Keratinocyte (primary cell): ENCODE measurements at regions not wholly inside any gene's neighbourhood (a gene's known extent, or its start where the extent isn't known, plus 50 kb on each side); places are given as distances from the start of the nearest gene placed in this dataset.

Experiments
- DNase-seq: peaks from one replicate; pipeline ENCODE4 v3.0.0-alpha.2; 2011; ENCODE audit warnings: low read depth, missing footprints, low spot score
- FAIRE-seq: peaks from 2 replicates; lab custom pipeline; 2011; peaks lifted over from hg19 to GRCh38; lab: Jason Lieb, UNC
- H2AFZ ChIP-seq: 2 replicates; pipeline ENCODE4 v1.6.0; 2012; ENCODE audit warnings: low read length, control low read depth, inconsistent platforms; ENCODE audit not compliant: control insufficient read depth
- H3K27ac ChIP-seq: 2 replicates; pipeline ENCODE4 v1.5.1; 2011; ENCODE audit warnings: low read length; ENCODE audit not compliant: control insufficient read depth, insufficient read depth
- H3K27me3 ChIP-seq: 3 replicates; pipeline ENCODE4 v1.6.0; 2011; ENCODE audit warnings: low read length; ENCODE audit not compliant: control insufficient read depth, insufficient read depth; ENCODE audit errors: extremely low read depth
- H3K36me3 ChIP-seq, 2 experiments: 2 replicates in 1 of 2; 3 replicates in 1 of 2; pipeline ENCODE4 v1.5.1; 2011; ENCODE audit warnings: low read length in 2 of 2, mild to moderate bottlenecking in 1 of 2; ENCODE audit not compliant: control insufficient read depth in 2 of 2, insufficient read depth in 2 of 2; ENCODE audit errors: extremely low read depth in 1 of 2
- H3K4me1 ChIP-seq: 3 replicates; pipeline ENCODE4 v1.5.1; 2011; ENCODE audit warnings: low read length; ENCODE audit not compliant: control insufficient read depth, insufficient read depth; ENCODE audit errors: extremely low read depth
- H3K4me2 ChIP-seq: 3 replicates; pipeline ENCODE4 v1.6.0; 2011; ENCODE audit warnings: low read depth, low read length; ENCODE audit not compliant: control insufficient read depth, insufficient read depth; ENCODE audit errors: extremely low read depth
- H3K4me3 ChIP-seq, 3 experiments: fragments of 200-600 bp in 1 of 3; sonication (generic) in 1 of 3; 2 replicates in 2 of 3; 3 replicates in 1 of 3; pipeline ENCODE4 v1.5.1; 2011 to 2016; ENCODE audit warnings: low read length in 3 of 3, mild to moderate bottlenecking in 3 of 3, control low read depth in 2 of 3, inconsistent platforms in 1 of 3, low read depth in 1 of 3, mixed read lengths in 1 of 3, mixed run types in 1 of 3, moderate library complexity in 1 of 3; ENCODE audit not compliant: control insufficient read depth in 2 of 3, insufficient read depth in 2 of 3; ENCODE audit errors: extremely low read depth in 1 of 3
- H3K79me2 ChIP-seq: 2 replicates; pipeline ENCODE4 v1.6.0; 2012; ENCODE audit warnings: low read length; ENCODE audit not compliant: control insufficient read depth, insufficient read depth
- H3K9ac ChIP-seq: 3 replicates; pipeline ENCODE4 v1.6.0; 2011; ENCODE audit warnings: low read length; ENCODE audit not compliant: control insufficient read depth, insufficient read depth; ENCODE audit errors: extremely low read depth
- H3K9me1 ChIP-seq: 3 replicates; pipeline ENCODE4 v1.6.0; 2011; ENCODE audit warnings: low read length; ENCODE audit not compliant: control insufficient read depth, insufficient read depth; ENCODE audit errors: extremely low read depth
- H3K9me3 ChIP-seq: 2 replicates; pipeline ENCODE4 v1.5.1; 2012; ENCODE audit warnings: low read depth, low read length; ENCODE audit not compliant: control insufficient read depth
- H4K20me1 ChIP-seq: 3 replicates; pipeline ENCODE4 v1.6.0; 2011; ENCODE audit warnings: low read length; ENCODE audit not compliant: control insufficient read depth, insufficient read depth; ENCODE audit errors: extremely low read depth
- CTCF ChIP-seq, 3 experiments: IDR thresholded peaks in 1 of 3; conservative IDR thresholded peaks in 1 of 3; optimal IDR thresholded peaks in 1 of 3; 2 replicates in 2 of 3; 3 replicates in 1 of 3; pipeline versions ENCODE3 to v1.5.1; 2011; ENCODE audit warnings: low read length in 3 of 3, mild to moderate bottlenecking in 3 of 3, moderate library complexity in 2 of 3, control low read depth in 1 of 3, inconsistent platforms in 1 of 3; ENCODE audit not compliant: insufficient read depth in 2 of 3; ENCODE audit errors: extremely low read depth in 1 of 3
- EZH2 ChIP-seq: IDR thresholded peaks from one replicate; pipeline ENCODE4 v1.6.1; 2012; ENCODE audit warnings: inconsistent platforms, mild to moderate bottlenecking, low read length, moderate library complexity
- dilution Hi-C: fragments of 300-500 bp; cut with MboI; formaldehyde crosslinking; loops from one replicate; pipeline ENCODE4 v1.7.0; 2020; ENCODE audit warnings: low sequenced_read_pairs; ENCODE audit not compliant: extremely low pct_ligation_motif_present

- Histone ChIP-seq H3K9me3 (no peaks in the 10 kb centered on the region), H3K4me1 (no peaks in the 10 kb centered on the region), H3K4me2 (no peak overlapping the region), H3K27me3 (no peaks in the 10 kb centered on the region), H3K27ac (no peak overlapping the region), H2AFZ (no peak overlapping the region), H4K20me1 (no peaks in the 10 kb centered on the region), H3K36me3 (no peaks in the 10 kb centered on the region), H3K4me3 (no peak overlapping the region), H3K9ac (no peak overlapping the region), H3K79me2 (no peaks in the 10 kb centered on the region), H3K9me1 (no peaks in the 10 kb centered on the region)
- dilution Hi-C loops: no loop called here
- FAIRE-seq (no peak), DNase-seq (no peak)
- TF ChIP-seq CTCF (optimal IDR thresholded peaks at IDR 0.05 in 1 of 3, IDR thresholded peaks at IDR 0.05 in 1 of 3, conservative IDR thresholded peaks at IDR 0.05 in 1 of 3; ENCODE audit: extremely low read depth in 1 of 3, insufficient read depth in 2 of 3, low read length in 3 of 3): no peak
- no peak for TF ChIP-seq EZH2
Observed at GRCh38 chr14:101380940-101381339, 180.4 kb upstream of the DIO3 start.

DNA sequence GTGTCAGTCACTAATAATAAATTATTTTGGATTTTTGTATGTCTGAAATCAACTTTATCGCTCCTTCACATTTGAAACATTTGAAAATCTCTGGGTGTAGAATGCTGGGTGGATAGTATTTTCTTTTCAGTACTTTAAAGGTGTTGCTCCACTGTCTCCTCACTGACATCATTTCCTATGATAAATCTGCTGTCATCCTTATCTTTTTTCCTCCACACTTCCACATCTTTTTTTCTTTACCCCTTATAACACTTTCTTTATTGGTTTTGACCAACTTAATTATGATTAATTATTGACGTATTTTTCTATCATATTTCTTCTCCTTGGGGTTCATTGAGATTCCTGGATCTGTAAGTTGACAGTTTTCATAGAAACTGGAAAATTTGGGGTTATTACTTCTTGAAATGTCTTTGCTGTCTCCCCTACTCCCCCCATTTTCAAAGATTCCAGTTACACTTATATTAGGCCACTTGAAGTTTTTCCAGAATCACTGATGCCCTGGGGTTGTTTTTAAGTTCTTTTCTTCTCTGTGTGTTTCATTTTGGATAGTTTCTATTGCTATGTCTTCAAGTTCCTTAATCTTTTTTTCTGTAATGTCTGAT, 177.5 kb upstream of the DIO3 start:
- dilution Hi-C loops: no loop called here
- H3K4me3 ChIP-seq: no peak overlapping the region
- FAIRE-seq: no peak

More for the DNA sequence above, 177.5 kb upstream of the DIO3 start:
- TF ChIP-seq CTCF (optimal IDR thresholded peaks at IDR 0.05 in 1 of 3, IDR thresholded peaks at IDR 0.05 in 1 of 3, conservative IDR thresholded peaks at IDR 0.05 in 1 of 3; ENCODE audit: extremely low read depth in 1 of 3, insufficient read depth in 2 of 3, low read length in 3 of 3) (no peak), EZH2 (no peak)
- Histone ChIP-seq H4K20me1 (no peaks in the 10 kb centered on the region), H3K27me3 (no peaks in the 10 kb centered on the region), H3K9ac (no peak overlapping the region), H3K36me3 (no peaks in the 10 kb centered on the region), H3K4me2 (no peak overlapping the region), H3K79me2 (no peaks in the 10 kb centered on the region), H3K27ac (no peak overlapping the region), H3K4me1 (no peaks in the 10 kb centered on the region), H3K9me3 (no peaks in the 10 kb centered on the region), H3K9me1 (no peaks in the 10 kb centered on the region), H2AFZ (no peak overlapping the region)
- no peak for DNase-seq
